A673 (cell line): ENCODE measurements at regions not wholly inside any gene's neighbourhood (a gene's known extent, or its start where the extent isn't known, plus 50 kb on each side); places are given as distances from the start of the nearest gene placed in this dataset.

Source experiments
- BruUV-seq: library from RNA; stranded (reverse); fragments of 400-500 nt; replicated peaks from 2 replicates; lab custom pipeline; 2021; lab: Mats Ljungman, UMichigan
- CTCF ChIA-PET: fragments of 300-600 bp; sonication (Branson Sonifier 250); formaldehyde crosslinking; loops from one replicate; lab custom pipeline; 2022; ENCODE audit warnings: antibody characterized with exemption; lab: Charles Lee
- POLR2A ChIA-PET: fragments of 300-600 bp; sonication (Branson Sonifier 250); formaldehyde crosslinking; loops from one replicate; lab custom pipeline; 2022; ENCODE audit warnings: antibody characterized with exemption; ENCODE audit not compliant: low non-redundant PET; lab: Charles Lee
- DNase-seq: peaks from one replicate; pipeline ENCODE4 v3.0.0-alpha.2; 2015; ENCODE audit warnings: low spot score
- H3K27ac ChIP-seq: fragments of 200-600 bp; sonication (generic); 2 replicates; pipeline ENCODE4 v1.5.1; 2016; ENCODE audit warnings: mixed run types, low read depth, mild to moderate bottlenecking, mixed read lengths, antibody characterized with exemption, low read length; ENCODE audit not compliant: poor library complexity, severe bottlenecking
- H3K27me3 ChIP-seq: fragments of 200-600 bp; sonication (generic); replicated peaks from 2 replicates; pipeline ENCODE4 v1.6.1; 2017; ENCODE audit warnings: mixed run types, low read depth, mild to moderate bottlenecking, mixed read lengths, antibody characterized with exemption, low read length; ENCODE audit not compliant: insufficient read depth, poor library complexity
- H3K36me3 ChIP-seq: fragments of 200-600 bp; sonication (generic); 2 replicates; pipeline ENCODE4 v1.6.1; 2016; ENCODE audit warnings: mixed run types, mild to moderate bottlenecking, mixed read lengths, antibody characterized with exemption, low read length; ENCODE audit not compliant: insufficient read depth, poor library complexity, severe bottlenecking
- H3K4me1 ChIP-seq: fragments of 200-600 bp; sonication (generic); 2 replicates; pipeline ENCODE4 v1.6.1; 2017; ENCODE audit warnings: mixed run types, mild to moderate bottlenecking, mixed read lengths, antibody characterized with exemption, low read length; ENCODE audit not compliant: insufficient read depth, poor library complexity, severe bottlenecking
- H3K4me3 ChIP-seq: fragments of 200-600 bp; sonication (generic); 2 replicates; pipeline ENCODE4 v1.5.1; 2016; ENCODE audit warnings: low read depth, mixed run types, mild to moderate bottlenecking, mixed read lengths, low read length; ENCODE audit not compliant: poor library complexity, severe bottlenecking
- H3K9me3 ChIP-seq: fragments of 200-600 bp; sonication (generic); 2 replicates; pipeline ENCODE4 v1.6.1; 2016; ENCODE audit warnings: mixed run types, low read depth, mild to moderate bottlenecking, mixed read lengths, antibody characterized with exemption, low read length; ENCODE audit not compliant: poor library complexity, severe bottlenecking
- CTCF ChIP-seq: fragments of 300-800, 200-600 bp; sonication (generic); conservative IDR thresholded peaks from 2 replicates; pipeline ENCODE4 v1.5.1; 2017; ENCODE audit warnings: low read depth, mild to moderate bottlenecking, antibody characterized with exemption, low read length, moderate library complexity, mixed read lengths
- EZH2 ChIP-seq: fragments of 200-600 bp; sonication (generic); IDR thresholded peaks from 2 replicates; pipeline ENCODE4 v1.6.1; 2017; ENCODE audit warnings: borderline replicate concordance, low read depth, mild to moderate bottlenecking, mixed read lengths, antibody characterized with exemption, low read length; ENCODE audit not compliant: poor library complexity, severe bottlenecking
- intact Hi-C: fragments of 100-400 bp; cut with micrococcal nuclease; formaldehyde crosslinking; loops from one replicate; pipeline ENCODE4 v1.10.0; 2022; ENCODE audit not compliant: unreplicated experiment

GRCh38 chr7:32364581-32364980, 125.6 kb downstream of the LSM5 start:
- TF ChIP-seq EZH2: no peak
- no peak for TF ChIP-seq CTCF
- H3K36me3 ChIP-seq: no peaks in the 10 kb centered on the region
- no peaks in the 10 kb centered on the region for H3K4me1 ChIP-seq
- CTCF ChIA-PET: no interaction called here
- no peak overlapping the region for H3K27ac ChIP-seq
- no peaks in the 10 kb centered on the region for H3K9me3 ChIP-seq
- peaks cover 41% of the 10 kb centered on the region for H3K27me3 ChIP-seq
- POLR2A ChIA-PET: no interaction called here
- BruUV-seq: no TSS peak
- DNase-seq: no peak
- intact Hi-C loops: no loop called here
- no peak overlapping the region for H3K4me3 ChIP-seq

- DNase-seq: no peak
- Histone ChIP-seq H3K4me3 (no peak overlapping the region), H3K27me3 (peaks cover 70% of the 10 kb centered on the region), H3K4me1 (no peaks in the 10 kb centered on the region), H3K9me3 (no peaks in the 10 kb centered on the region), H3K27ac (no peak overlapping the region), H3K36me3 (no peaks in the 10 kb centered on the region)
- intact Hi-C loops: no loop called here
- no TSS peak for BruUV-seq
- CTCF ChIA-PET: no interaction called here
- POLR2A ChIA-PET: no interaction called here
- TF ChIP-seq EZH2 (no peak), CTCF (no peak)
Measured at GRCh38 chr7:32360127-32360526, 130.1 kb downstream of the LSM5 start.

- ChIA-PET CTCF (no interaction called here), POLR2A (interaction anchor here (0.6 kb wide), 1 partner anchor 10 kb away, joined by 4 read pairs; no protein-coding TSS in a partner anchor)
- no peak for DNase-seq
- H3K4me1 ChIP-seq: no peaks in the 10 kb centered on the region
- no peak overlapping the region for H3K4me3 ChIP-seq
- peaks cover 71% of the 10 kb centered on the region for H3K27me3 ChIP-seq
- no peak overlapping the region for H3K27ac ChIP-seq
- BruUV-seq: no TSS peak
- intact Hi-C loops: no loop called here
- H3K9me3 ChIP-seq: no peaks in the 10 kb centered on the region
- 0 out of 2 replicates have a peak, but pooled peaks have one; percentile 15 for TF ChIP-seq CTCF
- no peak for TF ChIP-seq EZH2
- H3K36me3 ChIP-seq: no peaks in the 10 kb centered on the region
Measured at GRCh38 chr7:32357535-32358277, 132.5 kb downstream of the LSM5 start.
